Myocyte (in vitro differentiated cells): ENCODE measurements at regions not wholly inside any gene's neighbourhood (a gene's known extent, or its start where the extent isn't known, plus 50 kb on each side); places are given as distances from the start of the nearest gene placed in this dataset.

ENCODE experiments used
- DNase-seq: peaks from one replicate; pipeline ENCODE4 v3.0.0-alpha.2; 2012; ENCODE audit warnings: low read depth

DNA sequence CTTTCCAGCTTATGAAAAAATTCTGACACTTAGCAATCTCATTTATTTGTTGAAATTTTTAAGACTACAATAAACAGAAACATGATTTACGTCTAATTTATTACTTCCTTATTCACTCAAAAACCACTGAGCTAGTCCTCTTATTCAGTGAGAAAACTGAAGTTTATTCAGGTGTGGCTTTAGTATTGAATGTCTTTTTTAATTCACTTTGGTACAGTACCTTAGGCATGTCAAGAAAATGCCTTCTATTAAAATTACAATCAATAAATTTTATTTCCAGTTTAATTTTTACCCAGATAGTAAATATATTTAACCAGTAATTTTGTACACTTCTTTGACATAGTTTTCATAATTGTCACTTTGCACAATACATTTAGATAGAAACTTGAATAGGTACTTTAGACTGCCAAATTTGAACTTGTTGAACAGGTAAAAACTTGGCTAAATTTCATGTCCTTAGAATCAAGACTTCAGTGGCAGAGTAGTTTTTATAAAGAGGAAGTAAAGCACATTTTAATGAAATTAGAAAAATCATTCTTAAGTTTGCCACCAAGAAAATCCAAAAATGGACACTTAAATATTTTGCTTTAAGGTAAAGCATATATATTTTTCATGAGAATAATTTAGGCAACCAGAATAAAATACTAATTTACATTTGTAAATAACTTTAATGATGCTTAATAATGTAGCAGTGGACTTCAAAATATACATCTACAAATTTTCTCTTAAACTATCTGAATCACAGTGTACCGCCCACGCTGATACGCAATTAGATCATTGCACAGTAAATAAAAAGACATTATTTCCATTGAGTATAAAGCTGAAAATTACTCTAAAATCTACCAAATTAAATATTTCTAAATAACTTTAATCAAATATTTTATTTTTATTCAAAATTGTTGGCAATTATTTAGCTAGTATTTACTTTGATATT, 159.1 kb downstream of the RASSF9 start:
- no peak for DNase-seq

DNA sequence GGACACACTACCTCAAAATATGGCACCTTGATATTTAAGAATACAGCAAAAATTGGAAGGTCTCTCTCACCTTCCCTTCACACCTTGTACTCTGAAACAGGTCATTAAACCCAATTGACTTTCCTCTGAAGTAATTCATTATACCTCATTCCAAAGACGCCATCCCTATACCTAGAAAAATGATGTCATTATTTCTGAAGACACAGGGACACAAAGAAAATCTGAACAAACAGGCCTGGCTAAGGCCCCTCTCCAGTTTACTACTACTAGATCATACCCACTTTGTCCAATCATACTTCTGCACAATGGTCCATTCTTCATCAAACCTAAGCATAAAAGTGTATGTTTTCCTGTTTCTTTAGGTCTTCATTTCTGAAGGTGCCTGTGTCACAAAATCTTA, 156.9 kb downstream of the RASSF9 start:
- DNase-seq = no peak

DNA sequence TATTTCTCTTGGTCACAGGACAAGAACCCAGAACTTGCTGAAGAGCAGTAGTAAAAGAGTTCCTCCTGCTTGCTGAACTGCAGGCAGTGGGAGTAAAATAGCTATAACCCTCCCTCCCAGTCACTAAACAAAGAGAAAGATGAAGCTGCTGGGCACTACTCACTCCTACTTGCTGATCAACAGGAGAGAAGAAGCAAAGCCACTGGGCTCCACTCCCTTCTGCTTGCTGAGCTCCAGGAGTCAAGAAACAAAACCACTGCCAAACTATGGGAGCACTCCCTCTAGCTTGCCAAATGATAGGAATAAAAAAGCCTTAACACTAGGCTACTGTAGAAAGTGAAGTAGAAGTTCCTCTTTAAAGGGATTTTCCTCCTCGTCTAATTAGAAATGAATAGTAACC, 155.3 kb downstream of the RASSF9 start:
- DNase-seq = no peak

DNA sequence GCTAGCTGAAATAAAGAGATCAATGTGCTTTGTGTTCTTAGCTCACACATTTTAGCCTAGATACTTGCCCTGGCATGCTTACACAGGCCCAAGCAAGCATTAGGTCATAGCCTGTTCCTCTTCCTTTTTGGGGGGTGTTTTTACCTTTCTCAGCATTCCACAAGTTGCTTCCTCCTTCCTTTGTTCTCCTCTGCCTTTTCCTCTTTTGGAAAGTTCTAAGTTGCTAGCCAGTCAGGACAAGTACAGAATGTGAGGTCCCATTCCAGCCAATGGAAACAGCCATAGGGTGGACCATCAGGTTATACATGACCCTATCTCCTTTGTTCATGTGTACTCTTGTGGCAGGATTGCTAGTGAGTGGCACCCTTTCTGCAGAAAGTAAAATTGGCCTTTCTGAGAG, 154.9 kb downstream of the RASSF9 start:
- DNase-seq = no peak

DNA sequence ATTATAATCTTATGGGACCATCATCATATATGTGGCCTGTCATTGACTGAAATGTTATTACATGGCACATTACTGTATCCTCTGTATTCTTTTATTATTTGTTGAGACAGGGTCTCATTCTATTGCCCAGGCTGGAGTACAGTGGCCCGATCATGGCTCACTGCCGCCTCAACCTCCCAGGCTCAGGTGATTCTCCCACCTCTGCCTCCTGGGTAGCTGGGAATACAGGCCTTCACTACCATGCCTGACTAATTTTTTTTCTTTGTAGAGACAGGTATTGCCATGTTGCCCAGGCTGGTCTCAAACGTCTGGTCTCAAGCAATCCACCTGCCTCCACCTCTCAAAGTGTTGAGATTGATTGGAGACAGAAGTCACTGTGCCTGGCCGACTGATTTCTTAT, 153.2 kb downstream of the RASSF9 start:
- no peak for DNase-seq

DNA sequence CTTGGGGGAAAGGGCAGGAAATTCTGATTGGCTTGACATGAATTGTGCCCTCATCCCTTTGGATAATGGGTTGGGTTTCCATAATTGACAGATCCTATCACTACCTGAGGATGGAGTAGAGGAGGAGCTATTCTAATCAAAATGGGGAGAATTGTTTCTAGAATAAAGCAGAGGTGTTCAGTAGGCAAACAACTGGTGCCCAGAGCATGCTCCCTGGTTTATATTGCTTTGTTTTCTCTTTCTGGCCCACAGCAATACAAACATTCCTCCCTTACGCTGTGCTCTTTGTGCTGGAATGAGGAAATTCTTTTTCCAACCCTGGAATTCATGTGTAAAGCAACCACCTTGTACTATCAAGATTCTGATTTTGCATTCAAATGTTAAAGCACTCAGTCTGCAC, 147.4 kb downstream of the RASSF9 start:
- DNase-seq = no peak

DNA sequence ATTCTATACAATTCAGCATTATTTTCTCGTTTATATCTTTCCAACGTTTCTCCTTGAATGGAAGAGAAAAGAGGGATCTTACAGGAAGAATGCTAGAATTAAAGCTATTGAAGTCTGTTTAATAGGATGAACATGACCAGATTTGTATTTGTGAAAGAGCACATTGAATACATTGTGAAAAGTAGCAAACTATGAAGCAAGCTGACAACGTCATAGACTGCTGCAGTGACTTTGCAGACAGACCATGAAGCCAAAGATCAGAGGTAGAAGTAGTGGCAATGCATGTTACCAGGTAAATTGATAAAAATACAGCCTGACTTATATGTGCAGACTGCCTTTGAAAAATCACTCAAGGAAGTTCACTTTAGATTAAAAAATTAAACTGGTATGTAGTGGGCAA, 146.1 kb downstream of the RASSF9 start:
- DNase-seq = no peak

DNA sequence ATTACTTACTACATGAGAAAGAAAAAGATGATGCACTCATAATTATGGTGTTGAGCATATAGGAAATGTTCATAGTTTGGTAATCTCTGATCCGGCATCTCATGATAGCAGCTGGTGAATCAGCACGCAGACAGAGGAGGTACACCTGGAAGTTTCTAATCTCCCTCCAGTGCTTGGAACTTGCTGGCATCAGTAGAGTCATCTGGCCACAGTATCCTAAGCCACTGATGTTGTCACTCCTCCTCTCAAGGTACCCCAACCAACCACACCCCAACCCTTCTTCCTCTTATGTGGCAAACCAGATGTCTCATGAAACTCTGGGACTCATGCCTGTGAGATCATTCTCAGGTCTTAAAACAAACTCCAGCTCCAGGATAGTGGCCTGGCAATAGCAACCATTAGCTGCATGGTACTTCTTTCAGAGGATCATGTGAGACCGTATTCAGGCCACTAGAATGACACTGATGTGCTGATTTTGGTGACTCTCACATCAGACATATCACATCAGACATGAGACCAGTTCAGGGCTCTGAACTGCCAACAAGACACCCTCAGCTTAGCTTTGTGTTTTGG, 143.0 kb downstream of the RASSF9 start:
- DNase-seq = no peak

DNA sequence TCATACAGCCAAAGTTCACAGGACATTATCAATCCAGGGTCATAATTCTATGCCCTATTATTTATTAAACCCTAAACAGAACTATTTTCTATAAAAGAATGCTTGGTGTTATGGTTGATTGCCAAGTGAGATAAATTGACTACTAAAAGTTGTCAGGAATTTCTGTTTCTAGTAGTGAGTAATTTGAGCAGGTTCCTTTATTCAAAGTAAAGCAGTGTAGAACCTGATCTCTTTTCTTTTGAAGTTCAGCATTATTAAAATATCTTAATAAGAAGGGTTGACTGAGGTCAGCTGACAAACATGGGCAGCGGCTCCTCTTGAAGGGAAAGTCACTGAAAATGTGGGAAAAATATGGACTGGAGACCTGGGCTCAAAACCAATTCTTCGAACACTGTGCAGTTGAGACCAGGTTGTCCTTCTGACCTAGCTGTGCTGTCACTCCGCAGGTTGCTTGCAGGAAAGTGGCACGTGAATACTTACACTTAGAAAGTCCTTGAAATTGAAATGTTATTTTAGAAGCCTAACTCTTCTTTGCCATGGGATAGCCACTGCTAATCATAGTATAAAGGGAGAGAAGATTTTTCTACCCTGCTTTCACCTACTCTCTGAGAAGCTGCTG, 141.0 kb downstream of the RASSF9 start:
- DNase-seq = no peak

DNA sequence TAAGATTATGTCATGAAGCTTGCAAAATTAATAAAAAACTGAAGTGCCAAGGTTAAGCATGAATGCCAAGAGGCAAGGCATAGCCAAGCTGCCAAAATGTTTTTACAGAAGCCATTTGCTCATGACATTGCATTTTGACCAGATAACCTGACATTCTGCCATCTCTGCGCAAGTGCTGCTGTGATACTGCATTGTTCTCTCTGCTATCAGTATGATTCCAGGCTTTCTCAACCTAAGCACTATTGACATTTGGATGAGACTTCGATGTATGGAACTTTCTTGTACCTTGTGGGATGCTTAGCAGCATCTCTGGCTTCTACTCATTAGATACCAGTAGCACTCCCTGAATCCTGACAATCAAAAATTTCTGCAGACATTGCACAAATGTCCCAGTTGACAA, 139.2 kb downstream of the RASSF9 start:
- DNase-seq = no peak

DNA sequence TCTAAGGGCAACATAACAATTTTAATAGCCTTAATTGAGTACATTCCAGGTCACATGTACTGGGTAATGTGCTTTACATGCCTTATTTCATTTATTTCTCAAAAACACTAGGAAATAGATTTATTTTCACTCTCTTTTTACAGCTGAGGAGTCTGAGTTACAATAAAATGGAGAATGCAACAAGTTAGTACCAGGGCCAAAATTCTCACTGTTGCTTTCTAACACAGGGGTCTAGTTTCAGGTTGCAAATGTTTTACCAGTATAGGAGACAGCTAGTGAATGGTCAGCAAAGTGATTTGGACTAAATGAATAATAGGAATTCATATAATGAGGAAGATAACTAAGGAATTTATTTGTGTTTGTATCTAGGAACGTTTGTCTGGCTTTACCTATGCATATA, 137.3 kb downstream of the RASSF9 start:
- DNase-seq = no peak

DNA sequence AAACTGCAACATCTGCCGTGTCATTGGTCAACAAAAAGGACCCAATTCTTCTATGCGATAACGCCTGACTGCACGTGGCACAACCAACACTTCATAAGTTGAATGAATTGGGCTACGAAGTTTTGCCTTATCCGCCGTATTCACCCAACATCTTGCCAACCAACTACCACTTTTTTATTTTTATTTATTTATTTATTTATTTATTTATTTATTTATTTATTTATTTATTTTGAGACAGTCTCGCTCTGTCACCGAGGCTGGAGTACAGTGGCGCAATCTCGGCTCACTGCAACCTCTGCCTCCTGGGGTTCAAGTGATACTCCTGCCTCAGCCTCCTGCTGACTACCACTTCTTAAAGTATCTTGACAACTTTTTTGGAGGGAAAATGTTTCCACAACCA, 127.4 kb downstream of the RASSF9 start:
- DNase-seq = no peak

DNA sequence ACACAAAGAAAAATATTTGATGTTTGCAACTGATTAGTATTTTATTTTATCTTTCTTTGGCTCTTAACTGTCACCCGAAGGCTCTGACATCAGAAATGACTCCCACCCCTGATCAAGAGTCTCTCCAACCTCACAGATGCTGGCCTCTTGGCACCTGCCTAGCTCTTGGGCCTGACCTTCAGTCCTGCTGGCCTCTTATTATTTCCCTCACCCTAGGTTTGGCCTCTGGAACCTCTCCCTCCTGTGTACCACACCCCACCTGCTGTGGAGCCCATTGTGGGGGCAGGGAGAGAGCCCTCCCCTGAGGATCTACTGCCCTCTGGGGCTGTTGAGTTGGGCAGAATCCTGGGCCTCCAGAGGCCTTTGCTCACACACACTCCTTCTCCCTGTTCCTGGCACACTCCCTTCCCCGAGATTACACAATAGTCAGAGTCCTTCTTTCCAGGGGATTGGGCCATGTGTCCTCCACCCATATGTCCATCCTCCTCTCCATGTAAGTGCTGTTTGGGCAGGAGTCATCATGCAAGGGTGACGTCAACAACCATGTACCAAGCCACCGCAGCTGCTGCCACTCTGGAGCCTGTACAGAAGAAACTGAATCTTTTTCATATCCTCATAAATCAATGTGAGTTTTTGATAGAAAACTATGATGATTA, 124.3 kb downstream of the RASSF9 start:
- peak; percentile 3 for DNase-seq

DNA sequence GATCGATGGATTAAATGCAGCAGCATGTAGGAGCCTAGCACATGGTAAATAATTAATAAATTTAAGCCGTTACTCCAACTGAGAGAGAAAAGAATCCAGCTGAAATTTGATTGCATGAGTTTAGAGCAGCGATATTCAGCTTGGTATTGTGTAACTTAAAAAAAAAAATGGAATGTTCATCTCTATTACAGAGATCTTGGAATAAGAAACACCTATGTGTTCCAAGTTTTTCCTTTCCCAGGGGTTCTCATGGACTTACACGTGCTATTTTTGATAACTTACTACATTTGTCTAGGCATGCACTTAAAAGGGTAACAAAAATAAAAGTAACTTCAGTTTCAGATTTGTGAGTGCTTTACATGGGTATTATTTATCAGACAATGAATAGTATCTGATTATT, 122.8 kb downstream of the RASSF9 start:
- no peak for DNase-seq

DNA sequence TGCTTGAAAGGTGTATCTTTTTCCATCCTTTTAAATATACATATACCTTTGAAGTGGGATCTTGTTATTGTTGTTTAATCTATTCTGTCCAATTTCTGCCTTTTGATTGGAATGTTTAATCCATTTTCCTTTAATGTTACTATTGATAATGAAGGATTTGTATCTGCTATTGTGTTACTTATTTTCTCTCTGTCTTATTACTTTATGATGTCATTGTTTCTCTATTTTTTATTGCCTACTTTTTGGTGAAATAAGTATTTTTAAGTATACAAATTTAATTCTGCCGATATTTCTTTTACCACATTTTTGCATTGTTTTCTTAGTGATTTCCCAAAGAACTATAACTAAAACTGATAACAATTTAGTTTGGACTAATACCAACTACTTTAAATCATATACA, 121.8 kb downstream of the RASSF9 start:
- DNase-seq = no peak

DNA sequence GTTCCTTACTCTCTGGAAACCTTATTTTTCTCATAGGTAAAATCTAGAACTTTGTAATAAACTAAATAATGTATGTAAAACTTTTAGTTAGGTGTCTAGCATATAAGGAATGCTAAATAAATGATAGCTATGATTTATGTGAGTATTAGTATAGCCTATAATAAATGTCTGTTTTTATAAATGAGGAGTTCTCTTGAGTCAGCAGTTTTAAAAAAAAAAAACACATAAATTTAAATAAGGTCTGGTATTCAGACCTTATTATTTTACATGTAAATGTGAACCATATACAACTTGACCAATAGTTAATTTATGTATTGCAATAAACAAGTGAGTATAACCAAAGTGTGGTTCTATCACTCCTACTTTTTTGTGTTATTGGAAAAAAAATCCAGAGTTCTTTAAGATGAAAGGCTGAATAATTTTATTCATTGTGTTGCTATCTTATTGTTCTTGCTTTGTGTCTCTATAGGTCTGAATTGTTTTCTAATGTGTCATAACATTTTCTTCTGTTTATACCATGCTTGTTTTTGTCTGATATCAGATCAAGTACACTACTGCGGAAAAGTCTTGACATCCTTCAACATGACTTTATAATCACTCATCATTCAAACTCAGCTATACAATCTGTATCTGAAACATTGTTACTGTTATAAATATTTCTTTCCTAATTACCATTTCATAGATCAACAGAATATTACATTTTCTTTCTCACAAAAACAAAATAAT, 115.7 kb downstream of the RASSF9 start:
- no peak for DNase-seq

DNA sequence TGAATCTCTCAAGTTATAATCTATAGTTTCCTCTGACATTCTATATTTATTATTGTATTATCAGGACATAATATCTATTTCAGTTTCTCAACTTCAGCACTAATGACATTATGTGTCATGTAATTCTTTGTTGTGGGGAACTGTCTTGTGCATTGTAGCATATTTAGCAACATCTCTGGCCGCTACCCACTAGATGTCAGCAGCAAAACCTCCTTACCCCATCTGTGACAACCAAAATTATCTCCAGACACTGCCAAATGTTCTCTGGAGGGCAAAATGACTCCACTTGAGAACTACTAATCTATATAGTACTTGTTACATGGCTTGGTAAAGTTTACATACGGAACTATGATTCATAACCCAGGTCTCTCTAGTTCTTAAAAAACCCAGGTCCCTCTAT, 110.2 kb downstream of the RASSF9 start:
- DNase-seq = peak; percentile 3

DNA sequence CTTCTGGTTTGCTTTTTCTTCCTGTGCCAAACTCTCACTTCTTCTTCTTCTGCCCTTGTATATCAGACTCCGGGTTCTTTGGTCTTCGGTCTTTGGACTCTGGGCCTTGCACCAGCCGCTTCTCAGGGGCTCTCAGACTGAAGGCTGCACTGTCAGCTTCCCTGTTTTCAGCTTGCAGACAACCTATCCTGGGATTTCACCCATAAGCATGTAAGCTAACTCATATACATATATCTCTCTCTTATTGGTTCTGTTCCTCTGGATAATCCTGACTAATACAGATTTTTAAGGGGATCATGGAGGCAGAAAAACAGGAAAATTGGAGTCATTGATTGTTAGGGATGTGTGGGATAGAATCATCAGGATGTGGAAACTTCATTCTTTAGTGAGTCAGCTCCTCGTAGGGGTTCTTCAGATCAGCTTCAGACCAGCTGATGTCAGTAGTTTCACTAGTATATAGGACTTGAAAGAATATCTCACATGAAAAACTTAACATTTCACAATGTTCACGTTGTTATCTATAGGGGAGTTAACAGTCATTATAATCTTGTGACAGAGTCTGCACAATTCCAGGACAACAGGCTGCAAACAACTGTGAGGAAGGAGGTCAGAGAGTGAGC, 102.9 kb downstream of the RASSF9 start:
- no peak for DNase-seq

DNA sequence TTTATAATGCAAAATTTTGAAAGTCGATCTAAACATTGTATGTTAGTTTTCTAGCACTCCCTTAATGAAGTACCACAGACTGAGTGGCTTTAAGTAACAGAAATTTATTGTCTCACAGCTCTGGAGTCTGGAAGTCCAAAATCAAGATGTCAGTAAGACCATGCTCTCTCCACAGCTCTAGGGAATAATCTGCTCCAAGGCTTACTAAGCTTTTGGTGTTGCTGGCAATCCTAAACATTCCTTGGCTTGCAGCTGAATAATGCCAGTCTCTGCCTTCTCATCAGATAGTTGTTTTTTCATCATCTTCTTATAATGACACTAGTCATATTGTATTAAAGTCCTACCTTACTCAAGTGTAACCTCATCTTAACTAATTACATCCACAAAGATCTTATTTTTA, 102.2 kb downstream of the RASSF9 start:
- DNase-seq = no peak

DNA sequence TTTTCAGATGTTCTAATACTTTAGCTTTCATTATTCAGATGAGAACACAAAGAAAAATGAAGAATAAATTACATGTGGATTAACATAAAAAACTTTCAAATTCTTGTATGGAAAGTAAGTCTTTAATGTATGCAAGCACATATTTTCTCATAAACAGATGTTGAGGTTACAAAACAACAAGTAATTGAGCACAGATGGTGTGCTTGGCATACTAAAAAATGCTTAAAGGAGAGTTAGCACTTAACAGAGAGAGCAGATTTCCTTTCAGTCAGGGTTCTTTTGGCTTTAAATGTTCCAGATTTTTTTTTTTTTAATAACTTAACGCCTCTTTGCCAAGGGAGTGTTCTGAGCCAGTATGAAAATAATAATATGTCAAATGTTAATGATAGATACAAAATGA, 96.0 kb downstream of the RASSF9 start:
- no peak for DNase-seq

DNA sequence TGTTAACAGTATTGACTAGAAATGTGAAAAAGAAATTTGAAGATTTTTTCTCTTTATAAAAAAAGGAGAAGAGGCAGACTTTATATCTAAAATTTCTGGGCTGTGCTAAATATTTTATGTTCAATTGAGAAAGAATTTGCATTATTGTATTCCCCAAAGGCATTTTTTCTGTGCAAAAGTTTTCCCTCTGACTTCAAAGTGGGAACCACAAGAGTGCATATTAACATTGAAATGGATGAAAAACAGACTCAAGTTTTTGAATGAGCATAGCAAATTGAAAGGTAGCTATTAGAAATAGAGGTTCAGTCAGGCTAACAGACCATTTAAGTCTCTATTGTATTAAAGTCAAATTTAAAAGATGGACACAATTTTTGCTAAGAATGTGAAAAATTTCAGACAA, 95.2 kb downstream of the RASSF9 start:
- DNase-seq = no peak
